Mucosa of descending colon (tissue), 3 donors: ENCODE measurements at regions not wholly inside any gene's neighbourhood (a gene's known extent, or its start where the extent isn't known, plus 50 kb on each side); places are given as distances from the start of the nearest gene placed in this dataset.

Experiments used
- ATAC-seq: fragments of 200-7000 bp; cut with Tn5 transposase; one replicate; pipeline ENCODE4 v1.9.1; 2020; ENCODE audit warnings: mild to moderate bottlenecking, moderate library complexity
- DNase-seq, 3 donors: peaks; one replicate each; pipeline ENCODE4 v3.0.0-alpha.2; 2020
- H3K36me3 ChIP-seq: fragments of 200-600 bp; one replicate; pipeline ENCODE4 v1.8.0; 2021; ENCODE audit warnings: low read depth, mild to moderate bottlenecking
- H3K4me1 ChIP-seq: fragments of 200-600 bp; one replicate; pipeline ENCODE4 v1.8.0; 2021; ENCODE audit warnings: low read depth, mild to moderate bottlenecking
- H3K4me3 ChIP-seq: fragments of 200-600 bp; one replicate; pipeline ENCODE4 v1.8.0; 2021; ENCODE audit warnings: mild to moderate bottlenecking
- H3K9me3 ChIP-seq: fragments of 200-600 bp; one replicate; pipeline ENCODE4 v1.8.0; 2021; ENCODE audit warnings: mild to moderate bottlenecking
- intact Hi-C, 2 donors: fragments of 100-400 bp; cut with DNase I in 1 of 2; cut with micrococcal nuclease in 1 of 2; formaldehyde crosslinking; loops; one replicate each; pipeline versions ENCODE4 v1.11.0 to v1.11.1; 2022; cut with DNase I, micrococcal nuclease
- TF ChIP-seq, protein P1 (sequence below): fragments of 200-600 bp; IDR thresholded peaks from one replicate; pipeline ENCODE4 v1.8.0; 2022; ENCODE audit warnings: antibody characterized with exemption, mild to moderate bottlenecking
- donor health status: DM: no; HTN: no; CAD: no; lungs with moderate emphysema.
- donor health status: DM: no; HTN: no; CAD: no.
- donor health status: DM: no; HTN: yes; CAD: no.

DNA sequence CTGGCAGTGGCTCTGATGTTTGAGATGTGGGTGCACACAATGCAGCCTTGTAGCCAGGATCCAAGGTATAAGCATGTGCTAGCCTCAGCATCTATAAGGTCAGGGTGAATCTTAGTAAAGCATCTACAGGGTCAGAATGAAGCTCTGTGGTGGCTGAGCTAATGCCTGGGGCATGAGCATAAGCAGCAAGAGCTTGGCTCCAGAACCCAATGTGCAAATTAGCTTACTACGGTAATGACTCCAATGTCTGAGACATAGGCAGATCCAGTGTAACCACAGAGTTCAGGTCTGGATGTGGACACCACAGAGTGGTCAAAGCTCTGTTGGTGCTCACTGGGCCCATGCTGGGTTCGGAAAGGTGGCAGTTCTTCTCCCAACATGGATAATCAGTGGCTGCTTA, 304.5 kb upstream of the NECTIN3 start:
- no peaks in the 10 kb centered on the region for H3K4me1 ChIP-seq
- no peaks in the 10 kb centered on the region for H3K36me3 ChIP-seq
- H3K9me3 ChIP-seq: no peaks in the 10 kb centered on the region
- DNase-seq: no peak
- ATAC-seq: no peak
- intact Hi-C loops: no loop called here
- H3K4me3 ChIP-seq: no peak overlapping the region
- TF ChIP-seq, protein P1, sequence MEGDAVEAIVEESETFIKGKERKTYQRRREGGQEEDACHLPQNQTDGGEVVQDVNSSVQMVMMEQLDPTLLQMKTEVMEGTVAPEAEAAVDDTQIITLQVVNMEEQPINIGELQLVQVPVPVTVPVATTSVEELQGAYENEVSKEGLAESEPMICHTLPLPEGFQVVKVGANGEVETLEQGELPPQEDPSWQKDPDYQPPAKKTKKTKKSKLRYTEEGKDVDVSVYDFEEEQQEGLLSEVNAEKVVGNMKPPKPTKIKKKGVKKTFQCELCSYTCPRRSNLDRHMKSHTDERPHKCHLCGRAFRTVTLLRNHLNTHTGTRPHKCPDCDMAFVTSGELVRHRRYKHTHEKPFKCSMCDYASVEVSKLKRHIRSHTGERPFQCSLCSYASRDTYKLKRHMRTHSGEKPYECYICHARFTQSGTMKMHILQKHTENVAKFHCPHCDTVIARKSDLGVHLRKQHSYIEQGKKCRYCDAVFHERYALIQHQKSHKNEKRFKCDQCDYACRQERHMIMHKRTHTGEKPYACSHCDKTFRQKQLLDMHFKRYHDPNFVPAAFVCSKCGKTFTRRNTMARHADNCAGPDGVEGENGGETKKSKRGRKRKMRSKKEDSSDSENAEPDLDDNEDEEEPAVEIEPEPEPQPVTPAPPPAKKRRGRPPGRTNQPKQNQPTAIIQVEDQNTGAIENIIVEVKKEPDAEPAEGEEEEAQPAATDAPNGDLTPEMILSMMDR: no peak

DNA sequence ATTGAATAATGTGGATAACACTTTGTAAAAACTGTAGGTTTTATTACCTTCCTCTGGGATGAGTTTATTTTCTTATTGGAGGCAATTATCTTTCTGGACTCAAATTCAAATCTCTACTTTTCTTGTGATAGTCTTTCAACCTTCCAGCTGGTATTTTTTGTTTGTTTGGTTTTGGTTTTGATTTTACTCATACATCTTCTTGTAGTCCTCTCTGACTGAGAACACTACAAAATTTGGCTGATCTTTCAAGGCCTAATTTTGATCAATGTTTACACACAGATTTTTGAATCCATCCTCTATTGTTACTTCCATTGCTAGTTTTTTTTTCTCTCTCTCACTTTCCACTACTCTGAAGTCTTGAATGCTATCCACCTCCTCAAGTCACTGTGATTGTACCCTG, 303.8 kb upstream of the NECTIN3 start:
- intact Hi-C loops: no loop called here
- Histone ChIP-seq H3K36me3 (no peaks in the 10 kb centered on the region), H3K4me1 (no peaks in the 10 kb centered on the region), H3K4me3 (no peak overlapping the region), H3K9me3 (no peaks in the 10 kb centered on the region)
- TF ChIP-seq, protein P1: no peak
- DNase-seq (no peak), ATAC-seq (no peak)

DNA sequence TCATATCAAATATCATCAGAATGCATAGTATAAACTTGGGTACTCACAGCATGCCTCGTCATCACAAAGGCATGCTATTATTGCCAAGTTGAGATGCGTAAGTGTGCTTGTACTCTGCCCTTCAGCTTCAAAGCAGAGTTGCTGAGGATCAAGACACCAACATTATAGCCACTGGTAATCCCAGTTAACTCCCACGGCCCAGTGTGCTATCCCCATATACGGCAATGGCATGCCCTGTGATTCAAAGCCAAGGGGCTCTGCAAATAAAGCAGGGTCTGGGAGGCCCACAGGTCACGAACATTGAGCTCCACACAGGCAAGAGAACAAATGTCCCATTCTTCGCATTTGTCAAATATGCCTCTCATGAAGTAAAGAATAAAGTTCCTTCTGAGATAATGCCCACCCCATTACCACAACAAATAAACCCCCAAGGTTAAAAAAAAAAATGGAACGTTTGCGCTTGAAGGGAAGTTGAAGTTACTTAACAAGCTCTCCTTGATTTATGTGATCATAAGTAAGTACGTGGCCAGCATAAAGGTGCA, 298.1 kb upstream of the NECTIN3 start:
- TF ChIP-seq, protein P1: no peak
- H3K36me3 ChIP-seq: no peaks in the 10 kb centered on the region
- DNase-seq: no peak
- no peak for ATAC-seq
- no peak overlapping the region for H3K4me3 ChIP-seq
- H3K4me1 ChIP-seq: no peaks in the 10 kb centered on the region
- no peaks in the 10 kb centered on the region for H3K9me3 ChIP-seq
- intact Hi-C loops: no loop called here

DNA sequence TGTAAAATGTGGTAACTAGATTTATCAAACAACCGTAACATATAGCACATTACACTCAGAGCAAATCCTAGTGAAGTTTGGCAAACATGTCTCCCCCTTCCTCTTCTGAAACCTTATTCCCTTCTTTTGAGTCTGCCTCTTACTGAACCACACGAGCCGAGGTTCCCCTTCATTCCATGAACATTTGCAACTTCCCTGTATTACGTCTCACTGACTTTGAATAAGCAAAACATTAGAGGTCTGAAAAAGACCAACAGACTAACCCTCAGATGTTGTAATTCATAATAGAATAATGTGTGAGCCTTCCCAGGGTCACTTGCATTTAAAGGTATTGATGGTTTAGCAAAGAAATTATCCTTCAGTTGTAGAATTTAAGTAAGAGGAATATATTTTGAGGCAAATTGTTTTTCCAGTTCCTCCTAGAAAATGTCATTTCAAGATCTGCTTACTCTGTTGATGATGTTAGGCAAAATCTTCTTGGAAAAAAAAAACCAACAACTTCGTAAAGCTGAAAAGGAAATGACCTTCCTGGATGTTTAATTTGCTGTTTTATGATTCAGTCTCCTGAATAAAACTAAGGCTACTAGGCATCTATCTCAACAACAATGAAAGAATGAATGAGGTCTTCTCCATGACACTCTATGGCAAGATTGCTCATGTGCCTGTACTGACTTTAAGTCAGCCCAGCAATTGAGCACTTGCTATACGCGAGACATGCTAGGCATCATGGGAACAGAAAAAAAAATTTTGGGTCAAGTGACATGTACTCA, 296.9 kb upstream of the NECTIN3 start:
- intact Hi-C loops: no loop called here
- no peaks in the 10 kb centered on the region for H3K4me1 ChIP-seq
- no peaks in the 10 kb centered on the region for H3K9me3 ChIP-seq
- DNase-seq: no peak
- no peak overlapping the region for H3K4me3 ChIP-seq
- TF ChIP-seq, protein P1: no peak
- no peak for ATAC-seq
- no peaks in the 10 kb centered on the region for H3K36me3 ChIP-seq

DNA sequence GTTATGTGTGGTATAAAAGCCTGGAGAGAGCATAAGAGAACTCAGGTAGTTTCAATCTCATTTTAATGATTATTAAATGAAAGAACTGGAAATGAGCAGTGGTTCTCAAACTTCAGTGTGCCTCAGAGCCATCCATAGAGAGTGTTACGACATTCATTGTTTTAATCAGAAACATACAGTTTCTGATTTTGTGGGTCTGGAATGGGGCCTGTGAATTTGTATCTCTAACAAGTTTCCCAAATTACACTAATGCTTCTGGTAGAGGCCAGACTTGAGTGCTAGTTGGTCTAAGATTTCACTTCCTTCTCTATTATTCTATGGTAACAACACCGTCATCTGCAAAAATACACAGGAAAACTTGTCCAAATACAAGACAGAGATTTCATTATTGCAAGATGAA, 292.0 kb upstream of the NECTIN3 start:
- Histone ChIP-seq H3K4me1 (no peaks in the 10 kb centered on the region), H3K36me3 (no peaks in the 10 kb centered on the region)

More for the DNA sequence above, 292.0 kb upstream of the NECTIN3 start:
- intact Hi-C loops: no loop called here
- no peaks in the 10 kb centered on the region for H3K9me3 ChIP-seq
- TF ChIP-seq, protein P1: no peak
- ATAC-seq (no peak), DNase-seq (no peak)
- no peak overlapping the region for H3K4me3 ChIP-seq
